Transverse colon (tissue), 4 donors: ENCODE measurements at regions not wholly inside any gene's neighbourhood (a gene's known extent, or its start where the extent isn't known, plus 50 kb on each side); places are given as distances from the start of the nearest gene placed in this dataset.

Experiments used
- CTCF ChIP-seq, 5 experiments: fragments of 200-600 bp in 3 of 5; fragments of 450-650 bp in 2 of 5; sonication (generic) in 3 of 5; IDR thresholded peaks; 1 replicate in 2 of 5; 2 replicates in 3 of 5; pipeline ENCODE4 v1.5.1; 2016 to 2017; ENCODE audit warnings: antibody characterized with exemption in 5 of 5, inconsistent platforms in 3 of 5, mild to moderate bottlenecking in 2 of 5, moderate library complexity in 1 of 5
- EP300 ChIP-seq: sonication (generic); formaldehyde crosslinking; IDR thresholded peaks from one replicate; pipeline ENCODE4 v1.6.1; 2017; ENCODE audit warnings: antibody characterized with exemption, low read depth
- POLR2A ChIP-seq: fragments of 450-650 bp; IDR thresholded peaks from one replicate; pipeline ENCODE4 v1.6.1; 2016; ENCODE audit warnings: antibody characterized with exemption, mild to moderate bottlenecking, moderate library complexity
- POLR2AphosphoS5 ChIP-seq, 3 donors: sonication (generic); formaldehyde crosslinking; IDR thresholded peaks; one replicate each; pipeline ENCODE4 v1.6.1; 2016; ENCODE audit warnings: antibody characterized with exemption in 3 of 3

- no peak for TF ChIP-seq POLR2A
- TF ChIP-seq EP300 = no peak
- TF ChIP-seq CTCF (IDR thresholded peaks at IDR 0.05) = no peak
- TF ChIP-seq POLR2AphosphoS5 (IDR thresholded peaks at IDR 0.05) = no peak
These were observed 92.4 kb upstream of the TSC22D2 start for GRCh38 chr3:150315721-150316120.
